GM23248 (cell line): ENCODE measurements at regions not wholly inside any gene's neighbourhood (a gene's known extent, or its start where the extent isn't known, plus 50 kb on each side); places are given as distances from the start of the nearest gene placed in this dataset.

Experiments used
- EZH2 ChIP-seq: fragments of 200-600 bp; sonication (generic); IDR thresholded peaks from 2 replicates; pipeline ENCODE4 v1.6.1; 2018; ENCODE audit warnings: antibody characterized with exemption, mild to moderate bottlenecking; ENCODE audit not compliant: insufficient read depth, poor library complexity, severe bottlenecking
- EZH2phosphoT487 ChIP-seq: fragments of 200-600 bp; sonication (generic); IDR thresholded peaks from 2 replicates; pipeline ENCODE4 v1.6.1; 2018; ENCODE audit warnings: antibody characterized with exemption, moderate library complexity, mild to moderate bottlenecking, low read depth; ENCODE audit not compliant: insufficient read depth

DNA sequence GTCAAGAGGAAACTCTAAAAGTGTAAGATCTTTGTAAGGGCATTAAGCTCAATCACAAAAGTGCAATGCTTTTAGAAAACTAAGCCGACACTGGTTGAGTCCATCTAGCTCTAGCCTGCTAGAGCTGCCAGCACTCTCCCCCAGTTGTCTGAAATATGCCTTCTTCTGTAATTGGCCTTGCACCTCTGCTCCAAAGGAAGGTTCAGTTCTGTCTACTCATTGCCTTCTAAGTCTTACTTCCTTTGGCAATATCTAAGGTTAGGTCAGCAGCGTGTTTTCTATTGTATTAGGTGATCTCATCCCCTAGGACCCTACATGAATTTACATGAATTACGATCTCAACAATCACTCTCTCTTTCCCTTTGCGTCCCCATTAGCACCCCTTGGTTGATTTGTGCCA, 378.6 kb downstream of the CBLN4 start:
- TF ChIP-seq EZH2 (no peak), EZH2phosphoT487 (no peak)
